ENCODE measurements at regions not wholly inside any gene's neighbourhood (a gene's known extent, or its start where the extent isn't known, plus 50 kb on each side); places are given as distances from the start of the nearest gene placed in this dataset.
A peak's percentile ranks its signal among the peaks of the same experiment; 100 is the strongest.

DNA sequence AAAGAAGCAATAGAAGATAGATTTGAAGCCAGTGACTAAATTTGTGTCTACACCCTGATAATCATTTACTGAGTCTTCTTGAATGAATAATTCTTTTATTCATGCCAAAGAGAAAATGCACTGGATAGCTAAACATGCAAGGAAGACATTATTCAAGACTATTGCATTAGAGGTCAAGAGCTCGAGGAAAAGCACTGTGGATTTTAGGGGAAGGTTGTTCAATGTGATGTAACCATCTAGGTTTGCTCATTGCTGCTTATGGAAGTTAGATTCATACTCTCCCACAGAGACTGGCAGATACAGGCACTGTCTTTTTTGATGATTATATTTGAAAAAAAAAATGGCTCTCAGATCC, 682.1 kb downstream of the KCNA4 start:
- TF ChIP-seq CTCF (IDR thresholded peaks at IDR 0.05): no peak
- H3K27ac ChIP-seq: no peak overlapping the region
- H3K9me3 ChIP-seq: no peaks in the 10 kb centered on the region
- WGBS, 3 donors: 22 to 26% (median 25%) methylated on average over 1 of the region's 1 CpG
- no peak for DNase-seq
- intact Hi-C loops (cut with DNase I): loop anchor here in 1 of 2 donors (5.0 kb wide), 1 partner anchor 1637 kb away; no protein-coding TSS in a partner anchor
- no peaks in the 10 kb centered on the region for H3K4me1 ChIP-seq
- H3K27me3 ChIP-seq (ENCODE audit: insufficient read depth in 3 of 3, low read length in 2 of 3): peaks cover 0 to 3% (median 0%) of the 10 kb centered on the region in 3 donors
- no peak for ATAC-seq
- no peak overlapping the region for H3K4me3 ChIP-seq
- H3K36me3 ChIP-seq (ENCODE audit: insufficient read depth in 1 of 2, low read depth in 1 of 2): no peaks in the 10 kb centered on the region

- ATAC-seq (peak; percentile 53 to 76 (median 74)), DNase-seq (no peak)
- Histone ChIP-seq H3K4me1 (no peaks in the 10 kb centered on the region), H3K9me3 (no peaks in the 10 kb centered on the region), H3K27me3 (ENCODE audit: insufficient read depth in 3 of 3, low read length in 2 of 3) (peaks cover 0 to 3% (median 0%) of the 10 kb centered on the region in 3 donors), H3K4me3 (no peak overlapping the region), H3K36me3 (ENCODE audit: insufficient read depth in 1 of 2, low read depth in 1 of 2) (no peaks in the 10 kb centered on the region), H3K27ac (no peak overlapping the region)
- peak; percentile 29 for TF ChIP-seq CTCF (IDR thresholded peaks at IDR 0.05)
- intact Hi-C loops (cut with DNase I): loop anchor here in 1 of 2 donors (5.0 kb wide), 1 partner anchor 1637 kb away; no protein-coding TSS in a partner anchor
- 21 to 22% (median 22%) methylated on average over 5 of the region's 5 CpGs for WGBS, 3 donors
These were observed 682.6 kb downstream of the KCNA4 start for GRCh38 chr11:29333993-29334775.

DNA sequence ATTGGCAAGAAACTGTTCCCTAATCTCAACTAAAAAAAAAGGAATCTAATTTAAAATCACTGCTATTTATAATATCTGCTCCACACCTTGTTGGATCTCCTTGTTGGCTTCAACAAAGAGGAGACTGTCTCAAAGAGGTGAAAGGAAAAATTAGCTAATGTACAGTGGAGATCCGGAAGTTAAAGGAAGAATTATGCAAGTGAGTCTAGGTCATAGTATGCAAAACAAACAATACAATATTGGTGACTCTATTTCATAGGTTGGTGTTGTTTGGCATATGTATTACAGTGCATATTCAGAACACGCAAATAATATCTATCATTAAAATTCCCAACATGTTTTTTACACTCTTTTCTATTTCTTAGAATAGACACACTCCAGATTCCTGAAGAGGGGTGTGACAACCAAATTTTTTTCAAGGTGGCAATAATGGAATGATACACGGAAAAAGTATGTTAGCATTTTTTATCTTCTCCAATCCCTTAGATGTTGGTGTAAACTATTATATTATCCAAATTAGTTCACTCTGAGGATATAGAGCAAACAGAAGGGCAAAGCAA, 685.3 kb downstream of the KCNA4 start:
- Histone ChIP-seq H3K27ac (no peak overlapping the region), H3K36me3 (ENCODE audit: insufficient read depth in 1 of 2, low read depth in 1 of 2) (no peaks in the 10 kb centered on the region), H3K9me3 (no peaks in the 10 kb centered on the region), H3K4me3 (no peak overlapping the region), H3K4me1 (no peaks in the 10 kb centered on the region), H3K27me3 (ENCODE audit: insufficient read depth in 3 of 3, low read length in 2 of 3) (no peaks in the 10 kb centered on the region)
- TF ChIP-seq CTCF (IDR thresholded peaks at IDR 0.05): no peak
- WGBS, 3 donors: 79 to 81% (median 80%) methylated on average over 3 of the region's 3 CpGs
- intact Hi-C loops (cut with DNase I): loop anchor here in 1 of 2 donors (5.0 kb wide), 1 partner anchor 1634 kb away; no protein-coding TSS in a partner anchor
- ATAC-seq (no peak), DNase-seq (no peak)

DNA sequence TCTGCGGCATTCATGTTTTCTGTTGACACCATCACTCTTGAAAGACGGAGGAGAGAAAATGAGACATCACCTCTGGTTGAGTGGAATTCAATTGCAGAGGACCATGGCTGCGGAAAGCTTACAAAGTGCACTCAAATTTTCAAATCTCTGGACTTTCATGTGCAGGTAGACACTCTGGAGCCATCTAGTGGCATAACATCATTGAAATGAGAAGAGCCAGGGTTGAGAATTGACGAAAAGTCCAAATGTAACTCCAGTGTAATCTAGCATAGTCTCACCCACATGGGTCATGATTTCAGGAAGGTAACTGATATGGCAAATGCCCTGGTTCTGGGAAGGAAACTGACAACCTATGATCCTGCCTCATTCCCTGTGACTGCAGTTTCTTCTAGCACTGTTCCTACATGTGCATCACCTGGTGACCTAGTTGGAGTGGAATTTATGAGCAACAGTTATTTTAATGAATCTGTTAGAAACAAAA, 687.8 kb downstream of the KCNA4 start:
- Histone ChIP-seq H3K9me3 (no peaks in the 10 kb centered on the region), H3K36me3 (ENCODE audit: insufficient read depth in 1 of 2, low read depth in 1 of 2) (no peaks in the 10 kb centered on the region), H3K27ac (no peak overlapping the region), H3K4me1 (no peaks in the 10 kb centered on the region), H3K4me3 (no peak overlapping the region), H3K27me3 (ENCODE audit: insufficient read depth in 3 of 3, low read length in 2 of 3) (no peaks in the 10 kb centered on the region)
- no peak for DNase-seq
- no peak for ATAC-seq
- WGBS, 3 donors: 43 to 52% (median 43%) methylated on average over 4 of the region's 4 CpGs
- intact Hi-C loops (cut with DNase I): no loop called here
- TF ChIP-seq CTCF (IDR thresholded peaks at IDR 0.05): no peak

All from psoas muscle (tissue), 7 donors.